MM.1S (cell line): ENCODE measurements at regions not wholly inside any gene's neighbourhood (a gene's known extent, or its start where the extent isn't known, plus 50 kb on each side); places are given as distances from the start of the nearest gene placed in this dataset.

Experiments used
- DNase-seq: peaks from one replicate; pipeline ENCODE4 v3.0.0-alpha.2; 2015
- H2AFZ ChIP-seq: fragments of 300-600 bp; sonication (generic); 2 replicates; pipeline ENCODE4 v1.6.0; 2016; ENCODE audit warnings: antibody characterized with exemption, low read length
- H3F3A ChIP-seq: fragments of 300-600 bp; sonication (generic); 2 replicates; pipeline ENCODE4 v1.6.1; 2016; ENCODE audit warnings: mild to moderate bottlenecking, antibody characterized with exemption, low read length, moderate library complexity, mixed read lengths; ENCODE audit not compliant: insufficient read depth
- H3K27ac ChIP-seq: fragments of 300-600 bp; sonication (generic); 2 replicates; pipeline ENCODE4 v1.5.1; 2016; ENCODE audit warnings: mild to moderate bottlenecking, low read length
- H3K27me3 ChIP-seq: fragments of 300-600 bp; sonication (generic); replicated peaks from 2 replicates; pipeline ENCODE4 v1.6.0; 2016; ENCODE audit warnings: low read length; ENCODE audit not compliant: insufficient read depth
- H3K36me3 ChIP-seq: fragments of 300-600 bp; sonication (generic); replicated peaks from 2 replicates; pipeline ENCODE4 v1.6.1; 2016; ENCODE audit warnings: mild to moderate bottlenecking, low read length, mixed read lengths; ENCODE audit not compliant: insufficient read depth
- H3K4me1 ChIP-seq: fragments of 300-600 bp; sonication (generic); 2 replicates; pipeline ENCODE4 v1.6.1; 2016; ENCODE audit warnings: low read length, mixed read lengths
- H3K4me2 ChIP-seq: fragments of 300-600 bp; sonication (generic); 2 replicates; pipeline ENCODE4 v1.6.0; 2016; ENCODE audit warnings: low read depth, low read length
- H3K4me3 ChIP-seq: fragments of 300-600 bp; sonication (generic); 2 replicates; pipeline ENCODE4 v1.5.1; 2016; ENCODE audit warnings: low read length, mixed read lengths
- H3K79me2 ChIP-seq: fragments of 300-600 bp; sonication (generic); 2 replicates; pipeline ENCODE4 v1.6.1; 2016; ENCODE audit warnings: mixed run types, low read length, mixed read lengths
- H3K9ac ChIP-seq: fragments of 300-600 bp; sonication (generic); 2 replicates; pipeline ENCODE4 v1.6.1; 2016; ENCODE audit warnings: low read length, mixed read lengths
- H3K9me2 ChIP-seq: fragments of 300-600 bp; sonication (generic); replicated peaks from 2 replicates; pipeline ENCODE4 v1.6.1; 2016; ENCODE audit warnings: mild to moderate bottlenecking, low read length, mixed read lengths; ENCODE audit not compliant: insufficient read depth
- H3K9me3 ChIP-seq: fragments of 300-600 bp; sonication (generic); replicated peaks from 2 replicates; pipeline ENCODE4 v1.6.1; 2016; ENCODE audit warnings: mild to moderate bottlenecking, low read length, mixed read lengths; ENCODE audit not compliant: insufficient read depth
- H4K20me1 ChIP-seq: fragments of 300-600 bp; sonication (generic); 2 replicates; pipeline ENCODE4 v1.6.1; 2016; ENCODE audit warnings: mild to moderate bottlenecking, low read length, moderate library complexity, mixed read lengths; ENCODE audit not compliant: insufficient read depth
- CTCF ChIP-seq: fragments of 300-600 bp; sonication (generic); IDR thresholded peaks from 2 replicates; pipeline ENCODE4 v1.5.1; 2016; ENCODE audit warnings: antibody characterized with exemption, low read length, mixed read lengths
- EZH2 ChIP-seq: fragments of 300-600 bp; sonication (generic); optimal IDR thresholded peaks from 2 replicates; pipeline ENCODE3; 2017; ENCODE audit warnings: low read depth, mild to moderate bottlenecking, antibody characterized with exemption, low read length, mixed read lengths
- EZH2phosphoT487 ChIP-seq: fragments of 300-600 bp; sonication (generic); IDR thresholded peaks from 2 replicates; pipeline ENCODE4 v1.6.1; 2018; ENCODE audit warnings: antibody characterized with exemption, low read length

GRCh38 chr10:33810986-33811385 lies 476.5 kb upstream of the NRP1 start:
- Histone ChIP-seq H3K27ac (no peak overlapping the region), H3K36me3 (no peaks in the 10 kb centered on the region), H3F3A (no peaks in the 10 kb centered on the region), H2AFZ (no peak overlapping the region), H4K20me1 (no peaks in the 10 kb centered on the region), H3K9me2 (no peaks in the 10 kb centered on the region), H3K27me3 (no peaks in the 10 kb centered on the region), H3K9ac (no peak overlapping the region), H3K9me3 (no peaks in the 10 kb centered on the region), H3K4me2 (no peak overlapping the region), H3K4me1 (no peaks in the 10 kb centered on the region), H3K4me3 (no peak overlapping the region), H3K79me2 (no peaks in the 10 kb centered on the region)
- DNase-seq = no peak
- TF ChIP-seq EZH2phosphoT487 (no peak), EZH2 (no peak), CTCF (no peak)

GRCh38 chr10:33809732-33810131 lies 475.3 kb upstream of the NRP1 start:
- H3K27ac ChIP-seq = no peak overlapping the region
- no peak for DNase-seq
- no peak for TF ChIP-seq EZH2phosphoT487
- no peak for TF ChIP-seq CTCF
- TF ChIP-seq EZH2 = no peak
- H3K9me2 ChIP-seq = no peaks in the 10 kb centered on the region
- no peaks in the 10 kb centered on the region for H3K4me1 ChIP-seq
- H3K9ac ChIP-seq = no peak overlapping the region
- H3K79me2 ChIP-seq = no peaks in the 10 kb centered on the region
- no peaks in the 10 kb centered on the region for H3K36me3 ChIP-seq
- no peaks in the 10 kb centered on the region for H3K9me3 ChIP-seq
- no peaks in the 10 kb centered on the region for H3K27me3 ChIP-seq
- no peak overlapping the region for H3K4me3 ChIP-seq
- no peaks in the 10 kb centered on the region for H3F3A ChIP-seq
- H2AFZ ChIP-seq = no peak overlapping the region
- H4K20me1 ChIP-seq = no peaks in the 10 kb centered on the region
- no peak overlapping the region for H3K4me2 ChIP-seq

- H3K27ac ChIP-seq = no peak overlapping the region
- no peak for TF ChIP-seq EZH2
- no peak for TF ChIP-seq CTCF
- no peak for TF ChIP-seq EZH2phosphoT487
- no peaks in the 10 kb centered on the region for H3K79me2 ChIP-seq
Observed at GRCh38 chr10:33808475-33808874, 474.0 kb upstream of the NRP1 start.

More at GRCh38 chr10:33808475-33808874, 474.0 kb upstream of the NRP1 start:
- Histone ChIP-seq H3K4me3 (no peak overlapping the region), H3K9ac (no peak overlapping the region), H3K36me3 (no peaks in the 10 kb centered on the region), H3K27me3 (no peaks in the 10 kb centered on the region), H3K9me2 (no peaks in the 10 kb centered on the region), H3K4me2 (no peak overlapping the region), H3K4me1 (no peaks in the 10 kb centered on the region), H4K20me1 (no peaks in the 10 kb centered on the region), H3F3A (no peaks in the 10 kb centered on the region), H2AFZ (no peak overlapping the region), H3K9me3 (no peaks in the 10 kb centered on the region)
- DNase-seq = no peak
